ENCODE measurements at regions not wholly inside any gene's neighbourhood (a gene's known extent, or its start where the extent isn't known, plus 50 kb on each side); places are given as distances from the start of the nearest gene placed in this dataset.
"Not testable (repeated sequence)": the region's sequence is repeated elsewhere in the genome, so short reads cannot be mapped to it uniquely, and the experiment has no call there.

DNA sequence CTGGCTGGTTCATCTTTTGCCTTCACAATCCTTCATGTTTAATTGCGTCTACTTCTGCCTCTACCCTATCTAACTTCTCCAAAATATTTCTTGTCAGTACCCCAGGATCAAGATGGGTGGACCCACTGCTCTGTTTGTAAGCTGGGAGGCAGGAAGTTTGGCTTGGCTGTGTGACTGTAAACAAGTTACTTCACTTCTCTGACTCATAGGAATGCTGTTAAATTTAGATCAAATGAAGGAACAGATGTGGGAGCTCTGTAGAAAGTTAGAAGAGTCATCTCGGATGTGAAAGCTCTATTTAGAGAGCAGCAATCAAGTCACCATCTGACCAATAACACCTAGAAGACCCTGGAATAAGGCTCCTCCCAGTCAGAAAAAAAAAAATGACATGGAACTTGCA lies 55.2 kb upstream of the MRTFB start:
- intact Hi-C loops (cut with micrococcal nuclease; ENCODE audit: unreplicated experiment) (no loop called here), in situ Hi-C loops (cut with MboI) (no loop called here)
- FAIRE-seq = no peak
- BruUV-seq (replicated peaks) = no TSS peak
- WGBS (ENCODE audit: insufficient coverage, insufficient replicate concordance, low lambda C conversion rate, missing lambda C conversion rate) = 59% methylated on average over 2 of the region's 2 CpGs
- peak overlapping the region; percentile 15; the same call in 1 of the 2 replicates for H2AFZ ChIP-seq (ENCODE audit: control insufficient read depth, low read depth, low read length)
- RAD21 ChIA-PET (ENCODE audit: unreplicated experiment) = interaction anchor here (0.7 kb wide), 1 partner anchor 11 kb away, joined by 3 read pairs; no protein-coding TSS in a partner anchor
- H3K4me3 ChIP-seq = no peak overlapping the region
- POLR2A ChIA-PET = no interaction called here
- H3K4me1 ChIP-seq (ENCODE audit: control insufficient read depth, insufficient read depth, low read length) = no peaks in the 10 kb centered on the region
- ATAC-seq = no peak
- SMC1A ChIA-PET (ENCODE audit: uncharacterized antibody, unreplicated experiment) = interaction anchor here (1.0 kb wide), 1 partner anchor 52 kb away, joined by 3 read pairs; no protein-coding TSS in a partner anchor
- no peak overlapping the region for H3K9ac ChIP-seq (ENCODE audit: control insufficient read depth, insufficient read depth, low read length)
- H3K9me3 ChIP-seq (replicated peaks; ENCODE audit: control insufficient read depth, insufficient read depth, low read length) = no peaks in the 10 kb centered on the region
- H3K27me3 ChIP-seq (replicated peaks in 1 of 2; ENCODE audit: control insufficient read depth in 2 of 2, insufficient read depth in 2 of 2, low read length in 1 of 2) = 0 out of 4 replicates have a peak, but pooled peaks cover 0 to 3% of the 10 kb centered on the region in 2 experiments
- DNase-seq (ENCODE audit: low read depth, low spot score) = no peak
- no peak overlapping the region for H3K4me2 ChIP-seq (ENCODE audit: control insufficient read depth, insufficient read depth)
- H3K36me3 ChIP-seq (ENCODE audit: control insufficient read depth in 2 of 2, insufficient read depth in 2 of 2, low read length in 1 of 2) = no peaks in the 10 kb centered on the region
- no peaks in the 10 kb centered on the region for H4K20me1 ChIP-seq (ENCODE audit: control insufficient read depth, insufficient read depth)
- CTCF ChIA-PET = no interaction called here
- TF ChIP-seq SREBF1 (IDR thresholded peaks at IDR 0.05; ENCODE audit: low read length) (no peak), ZNF24 (IDR thresholded peaks at IDR 0.05) (no peak), SP1 (IDR thresholded peaks at IDR 0.05; ENCODE audit: low read depth, low read length) (no peak), FOS (IDR thresholded peaks at IDR 0.05; ENCODE audit: borderline replicate concordance, extremely low read depth, insufficient read length) (no peak), STAT3 (IDR thresholded peaks at IDR 0.05; ENCODE audit: low read depth, low read length) (no peak)
- TF ChIP-seq, protein P1, sequence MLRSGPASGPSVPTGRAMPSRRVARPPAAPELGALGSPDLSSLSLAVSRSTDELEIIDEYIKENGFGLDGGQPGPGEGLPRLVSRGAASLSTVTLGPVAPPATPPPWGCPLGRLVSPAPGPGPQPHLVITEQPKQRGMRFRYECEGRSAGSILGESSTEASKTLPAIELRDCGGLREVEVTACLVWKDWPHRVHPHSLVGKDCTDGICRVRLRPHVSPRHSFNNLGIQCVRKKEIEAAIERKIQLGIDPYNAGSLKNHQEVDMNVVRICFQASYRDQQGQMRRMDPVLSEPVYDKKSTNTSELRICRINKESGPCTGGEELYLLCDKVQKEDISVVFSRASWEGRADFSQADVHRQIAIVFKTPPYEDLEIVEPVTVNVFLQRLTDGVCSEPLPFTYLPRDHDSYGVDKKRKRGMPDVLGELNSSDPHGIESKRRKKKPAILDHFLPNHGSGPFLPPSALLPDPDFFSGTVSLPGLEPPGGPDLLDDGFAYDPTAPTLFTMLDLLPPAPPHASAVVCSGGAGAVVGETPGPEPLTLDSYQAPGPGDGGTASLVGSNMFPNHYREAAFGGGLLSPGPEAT (IDR thresholded peaks at IDR 0.05; ENCODE audit: low read depth) = no peak
- H3K27ac ChIP-seq (ENCODE audit: control insufficient read depth, insufficient read depth) = no peak overlapping the region
- no peaks in the 10 kb centered on the region for H3K79me2 ChIP-seq (ENCODE audit: control insufficient read depth, insufficient read depth, low read length)

DNA sequence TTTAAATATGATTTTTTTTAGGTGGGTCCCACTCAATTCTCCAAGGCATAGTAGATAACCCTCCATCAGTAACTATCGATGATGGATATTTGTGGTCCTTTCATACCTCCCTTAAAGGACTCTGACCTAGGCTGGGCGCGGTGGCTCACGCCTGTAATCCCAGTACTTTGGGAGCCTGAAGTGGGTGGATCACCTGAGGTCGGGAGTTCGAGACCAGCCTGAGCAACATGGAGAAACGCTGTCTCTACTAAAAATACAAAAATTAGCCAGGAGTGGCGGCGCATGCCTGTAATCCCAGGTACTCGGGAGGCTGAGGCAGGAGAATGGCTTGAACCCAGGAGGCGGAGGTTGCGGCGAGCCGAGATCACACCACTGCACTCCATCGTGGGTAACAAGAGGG lies 54.8 kb upstream of the MRTFB start:
- FAIRE-seq; CTCF ChIA-PET; H3K9me3 ChIP-seq (replicated peaks; ENCODE audit: control insufficient read depth, insufficient read depth, low read length); H2AFZ ChIP-seq (ENCODE audit: control insufficient read depth, low read depth, low read length); H3K27ac ChIP-seq (ENCODE audit: control insufficient read depth, insufficient read depth); ATAC-seq; H3K4me1 ChIP-seq (ENCODE audit: control insufficient read depth, insufficient read depth, low read length); DNase-seq (ENCODE audit: low read depth, low spot score); in situ Hi-C loops (cut with MboI); H4K20me1 ChIP-seq (ENCODE audit: control insufficient read depth, insufficient read depth); H3K9ac ChIP-seq (ENCODE audit: control insufficient read depth, insufficient read depth, low read length); H3K4me3 ChIP-seq; H3K4me2 ChIP-seq (ENCODE audit: control insufficient read depth, insufficient read depth); H3K79me2 ChIP-seq (ENCODE audit: control insufficient read depth, insufficient read depth, low read length); H3K27me3 ChIP-seq (replicated peaks in 1 of 2; ENCODE audit: control insufficient read depth in 2 of 2, insufficient read depth in 2 of 2, low read length in 1 of 2); intact Hi-C loops (cut with micrococcal nuclease; ENCODE audit: unreplicated experiment); RAD21 ChIA-PET (ENCODE audit: unreplicated experiment); BruUV-seq (replicated peaks); H3K36me3 ChIP-seq (ENCODE audit: control insufficient read depth in 2 of 2, insufficient read depth in 2 of 2, low read length in 1 of 2): not testable (repeated sequence)
- POLR2A ChIA-PET = interaction anchor here (0.6 kb wide), 1 partner anchor 77 kb away, joined by 3 read pairs; no protein-coding TSS in a partner anchor
- SMC1A ChIA-PET (ENCODE audit: uncharacterized antibody, unreplicated experiment) = interaction anchor here (1.0 kb wide), 1 partner anchor 53 kb away, joined by 3 read pairs; no protein-coding TSS in a partner anchor
- 75% methylated on average over 15 of the region's 15 CpGs for WGBS (ENCODE audit: insufficient coverage, insufficient replicate concordance, low lambda C conversion rate, missing lambda C conversion rate)
